Adrenal gland (tissue), 9 donors: ENCODE measurements at regions not wholly inside any gene's neighbourhood (a gene's known extent, or its start where the extent isn't known, plus 50 kb on each side); places are given as distances from the start of the nearest gene placed in this dataset.

ENCODE experiments used
- DNase-seq, 7 donors: peaks; one replicate each; pipeline ENCODE4 v3.0.0-alpha.2; 2019 to 2020
- H3K27ac ChIP-seq, 5 donors: fragments of 200-600 bp; sonication (generic) in 4 of 5; 1 replicate in 3 of 5; 2 replicates in 2 of 5; pipeline versions ENCODE4 v1.5.1 to v1.8.0; 2016 to 2020; ENCODE audit warnings: mild to moderate bottlenecking in 1 of 5
- H3K27me3 ChIP-seq: fragments of 200-600 bp; 2 replicates; pipeline ENCODE4 v1.8.0; 2021
- H3K36me3 ChIP-seq, 2 donors: fragments of 200-600 bp; replicated peaks in 1 of 2; 1 replicate in 1 of 2; 2 replicates in 1 of 2; pipeline versions ENCODE4 v1.5.1 to v1.8.0; 2018 to 2022
- H3K4me1 ChIP-seq, 2 donors: fragments of 200-600 bp; replicated peaks in 1 of 2; 1 replicate in 1 of 2; 2 replicates in 1 of 2; pipeline versions ENCODE4 v1.5.1 to v1.8.0; 2018 to 2021
- H3K4me3 ChIP-seq, 4 donors: fragments of 200-600 bp; sonication (generic) in 3 of 4; one replicate each; pipeline ENCODE4 v1.5.1; 2016 to 2018
- H3K9me3 ChIP-seq, 3 donors: fragments of 200-600 bp; sonication (generic) in 1 of 3; replicated peaks in 1 of 3; 1 replicate in 2 of 3; 2 replicates in 1 of 3; pipeline versions ENCODE4 v1.5.1 to v1.8.0; 2016 to 2021
- CTCF ChIP-seq, 6 experiments: fragments of 450-650 bp in 4 of 6; fragments of 200-600 bp in 2 of 6; sonication (generic) in 1 of 6; IDR thresholded peaks; 1 replicate in 5 of 6; 2 replicates in 1 of 6; pipeline versions ENCODE4 v1.5.1 to v1.8.0; 2016 to 2021; ENCODE audit warnings: antibody characterized with exemption in 6 of 6, mild to moderate bottlenecking in 2 of 6, moderate library complexity in 1 of 6
- POLR2A ChIP-seq, 2 donors: fragments of 450-650 bp; IDR thresholded peaks; one replicate each; pipeline ENCODE4 v1.6.1; 2017; ENCODE audit warnings: antibody characterized with exemption in 2 of 2, mild to moderate bottlenecking in 2 of 2, moderate library complexity in 1 of 2
- WGBS, 4 donors: extraction: QIAGEN DNeasy Blood & Tissue Kit in 2 of 4; methylation state at CpG; one replicate each; pipeline versions ENCODE4 v1.1.5 to v1.1.7; 2013 to 2017; 5-methylcytosine and 5-hydroxymethylcytosine counted together
- intact Hi-C, 2 donors: fragments of 100-400 bp; cut with DNase I; formaldehyde crosslinking; loops; one replicate each; pipeline versions ENCODE4 v1.14.1 to v1.15.0; 2022 to 2023
- donor health status: healthy with polysubstance abuse.
- donor health status: Bipolar disorder and iron deficiency.
- donor health status: DM: yes; HTN: yes; CAD: no.
- donor health status: DM: no; HTN: no; CAD: no.
- donor health status: DM: no; HTN: no; CAD: no.

GRCh38 chr4:178953447-178954120 lies 1511.3 kb upstream of the AGA start:
- H3K4me3 ChIP-seq = no peak overlapping the region
- intact Hi-C loops = no loop called here
- H3K9me3 ChIP-seq = no peaks in the 10 kb centered on the region
- 90 to 97% (median 92%) methylated on average over 22 of the region's 22 CpGs for WGBS, 4 donors
- TF ChIP-seq POLR2A (IDR thresholded peaks at IDR 0.05) (no peak), CTCF (IDR thresholded peaks at IDR 0.05) (no peak)
- H3K27ac ChIP-seq = no peak overlapping the region
- DNase-seq = no peak
- no peaks in the 10 kb centered on the region for H3K4me1 ChIP-seq
- H3K36me3 ChIP-seq = no peaks in the 10 kb centered on the region
- H3K27me3 ChIP-seq = no peaks in the 10 kb centered on the region

- intact Hi-C loops = no loop called here
- no peak overlapping the region for H3K27ac ChIP-seq
- no peaks in the 10 kb centered on the region for H3K27me3 ChIP-seq
- TF ChIP-seq POLR2A (IDR thresholded peaks at IDR 0.05) = no peak
- TF ChIP-seq CTCF (IDR thresholded peaks at IDR 0.05) = no peak
- H3K4me1 ChIP-seq = no peaks in the 10 kb centered on the region
- no peaks in the 10 kb centered on the region for H3K36me3 ChIP-seq
- no peaks in the 10 kb centered on the region for H3K9me3 ChIP-seq
- no peak for DNase-seq
- no peak overlapping the region for H3K4me3 ChIP-seq
These were observed 1513.4 kb upstream of the AGA start for GRCh38 chr4:178955614-178956013.

GRCh38 chr4:178958725-178959440 lies 1516.6 kb upstream of the AGA start:
- no peaks in the 10 kb centered on the region for H3K9me3 ChIP-seq
- no peak for TF ChIP-seq POLR2A (IDR thresholded peaks at IDR 0.05)
- no peak for TF ChIP-seq CTCF (IDR thresholded peaks at IDR 0.05)
- no peaks in the 10 kb centered on the region for H3K27me3 ChIP-seq
- H3K4me1 ChIP-seq = no peaks in the 10 kb centered on the region
- intact Hi-C loops = no loop called here
- H3K36me3 ChIP-seq = no peaks in the 10 kb centered on the region
- DNase-seq = no peak
- WGBS, 4 donors = 66 to 73% (median 71%) methylated on average over 4 of the region's 4 CpGs
- H3K4me3 ChIP-seq = no peak overlapping the region
- H3K27ac ChIP-seq = no peak overlapping the region

- no peak for DNase-seq
- no peak overlapping the region for H3K4me3 ChIP-seq
- no peaks in the 10 kb centered on the region for H3K36me3 ChIP-seq
- no peak for TF ChIP-seq POLR2A (IDR thresholded peaks at IDR 0.05)
- no peak for TF ChIP-seq CTCF (IDR thresholded peaks at IDR 0.05)
- 73 to 89% (median 84%) methylated on average over 4 of the region's 4 CpGs for WGBS, 4 donors
- intact Hi-C loops = no loop called here
- H3K27me3 ChIP-seq = no peaks in the 10 kb centered on the region
- H3K4me1 ChIP-seq = no peaks in the 10 kb centered on the region
- no peaks in the 10 kb centered on the region for H3K9me3 ChIP-seq
- no peak overlapping the region for H3K27ac ChIP-seq
These were observed 1521.3 kb upstream of the AGA start for GRCh38 chr4:178963446-178964045.
